ENCODE measurements at regions not wholly inside any gene's neighbourhood (a gene's known extent, or its start where the extent isn't known, plus 50 kb on each side); places are given as distances from the start of the nearest gene placed in this dataset.

DNA sequence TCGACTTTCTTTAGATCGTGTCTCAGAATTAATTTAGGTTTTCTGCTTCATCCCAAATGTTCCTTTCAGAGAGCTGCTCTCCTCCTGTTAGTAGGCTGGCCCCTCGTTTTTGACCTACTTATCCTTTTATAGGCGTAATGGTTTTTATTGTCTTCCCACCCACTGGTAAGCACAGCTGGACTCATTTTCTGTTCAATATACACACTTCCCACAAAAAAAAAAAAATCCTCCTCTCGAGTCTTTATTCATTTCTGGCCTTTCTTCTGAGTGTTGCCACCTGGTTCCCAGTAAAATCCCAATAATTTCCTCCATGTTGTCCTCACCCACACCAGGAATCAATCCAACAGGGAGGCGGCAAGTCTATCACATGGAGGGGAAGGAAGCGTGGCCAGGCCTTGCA, 970.2 kb upstream of the CELF2 start:
- H3K79me2 ChIP-seq (ENCODE audit: control insufficient read depth, insufficient read depth, low read length) = no peaks in the 10 kb centered on the region
- no peak overlapping the region for H2AFZ ChIP-seq (ENCODE audit: low read depth, low read length)
- H3K9me1 ChIP-seq (replicated peaks; ENCODE audit: control insufficient read depth, extremely low read depth, insufficient read depth, low read length) = no peaks in the 10 kb centered on the region
- H3K9ac ChIP-seq (replicated peaks; ENCODE audit: extremely low read depth, insufficient read depth, low read length) = no peak overlapping the region
- no peak overlapping the region for H3K4me3 ChIP-seq (replicated peaks in 1 of 3; ENCODE audit: insufficient read depth in 1 of 3, low read depth in 1 of 3, low read length in 3 of 3)
- intact Hi-C loops (cut with micrococcal nuclease) = no loop called here
- no peaks in the 10 kb centered on the region for H3K27me3 ChIP-seq (ENCODE audit: control insufficient read depth in 2 of 2, insufficient read depth in 2 of 2, low read length in 2 of 2)
- BruUV-seq (replicated peaks) = no TSS peak
- H3K4me1 ChIP-seq (ENCODE audit: control insufficient read depth, extremely low read depth, insufficient read depth, low read length) = peaks cover 2% of the 10 kb centered on the region
- no peaks in the 10 kb centered on the region for H4K20me1 ChIP-seq (replicated peaks; ENCODE audit: control insufficient read depth, extremely low read depth, insufficient read depth, low read length)
- H3K4me2 ChIP-seq (ENCODE audit: insufficient read depth, low read length) = no peak overlapping the region
- DNase-seq (ENCODE audit: low read depth, low spot score) = no peak
- ChIA-PET CTCF (no interaction called here), POLR2A (no interaction called here)
- H3K27ac ChIP-seq (ENCODE audit: insufficient read depth, low read depth, low read length) = no peak overlapping the region
- no peaks in the 10 kb centered on the region for H3K9me3 ChIP-seq (replicated peaks; ENCODE audit: control insufficient read depth, insufficient read depth, low read length)
- TF ChIP-seq EZH2 (IDR thresholded peaks at IDR 0.05; ENCODE audit: borderline replicate concordance, low read depth, low read length, severe bottlenecking) (no peak), GATA2 (IDR thresholded peaks at IDR 0.05; ENCODE audit: insufficient read depth, insufficient read length, low read depth, low read length) (no peak), MYC (IDR thresholded peaks at IDR 0.05; ENCODE audit: low read depth, low read length) (no peak)
- TF ChIP-seq, protein P1, sequence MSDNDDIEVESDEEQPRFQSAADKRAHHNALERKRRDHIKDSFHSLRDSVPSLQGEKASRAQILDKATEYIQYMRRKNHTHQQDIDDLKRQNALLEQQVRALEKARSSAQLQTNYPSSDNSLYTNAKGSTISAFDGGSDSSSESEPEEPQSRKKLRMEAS (IDR thresholded peaks at IDR 0.05; ENCODE audit: insufficient read depth, insufficient read length) = no peak
- dilution Hi-C loops (cut with MboI; ENCODE audit: extremely low pct_ligation_motif_present, low sequenced_read_pairs) = no loop called here
- H3K36me3 ChIP-seq (ENCODE audit: control insufficient read depth in 2 of 2, extremely low read depth in 1 of 2, insufficient read depth in 2 of 2, low read length in 2 of 2) = no peaks in the 10 kb centered on the region
- FAIRE-seq = no peak

DNA sequence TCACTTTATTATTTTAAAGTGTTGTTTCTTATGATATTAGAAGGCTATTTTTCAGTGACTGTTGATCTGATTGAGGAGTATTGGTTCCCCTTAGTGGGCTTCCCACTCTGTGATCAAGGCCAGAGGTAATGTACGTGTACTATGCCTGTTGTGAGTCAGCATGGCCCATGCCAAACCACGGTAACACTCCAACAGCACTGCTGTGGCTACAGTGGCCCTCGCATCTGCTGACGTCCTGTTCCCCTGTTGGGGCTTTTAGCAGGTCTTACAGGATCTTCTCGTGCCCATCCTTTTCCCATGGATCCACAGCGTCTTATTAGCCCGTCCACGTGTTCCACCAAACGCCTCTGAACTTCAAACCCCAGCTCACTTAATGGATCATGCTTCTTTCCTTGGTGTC, 964.6 kb upstream of the CELF2 start:
- no TSS peak for BruUV-seq (replicated peaks)
- no peak overlapping the region for H3K4me2 ChIP-seq (ENCODE audit: insufficient read depth, low read length)

More for the DNA sequence above, 964.6 kb upstream of the CELF2 start:
- intact Hi-C loops (cut with micrococcal nuclease) (no loop called here), dilution Hi-C loops (cut with MboI; ENCODE audit: extremely low pct_ligation_motif_present, low sequenced_read_pairs) (no loop called here)
- H4K20me1 ChIP-seq (replicated peaks; ENCODE audit: control insufficient read depth, extremely low read depth, insufficient read depth, low read length) = no peaks in the 10 kb centered on the region
- FAIRE-seq (no peak), DNase-seq (ENCODE audit: low read depth, low spot score) (no peak)
- H3K27me3 ChIP-seq (ENCODE audit: control insufficient read depth in 2 of 2, insufficient read depth in 2 of 2, low read length in 2 of 2) = no peaks in the 10 kb centered on the region
- H3K36me3 ChIP-seq (ENCODE audit: control insufficient read depth in 2 of 2, extremely low read depth in 1 of 2, insufficient read depth in 2 of 2, low read length in 2 of 2) = no peaks in the 10 kb centered on the region
- H3K9me1 ChIP-seq (replicated peaks; ENCODE audit: control insufficient read depth, extremely low read depth, insufficient read depth, low read length) = no peaks in the 10 kb centered on the region
- no peak overlapping the region for H3K4me3 ChIP-seq (replicated peaks in 1 of 3; ENCODE audit: insufficient read depth in 1 of 3, low read depth in 1 of 3, low read length in 3 of 3)
- TF ChIP-seq EZH2 (IDR thresholded peaks at IDR 0.05; ENCODE audit: borderline replicate concordance, low read depth, low read length, severe bottlenecking) = no peak
- TF ChIP-seq, protein P1 (IDR thresholded peaks at IDR 0.05; ENCODE audit: insufficient read depth, insufficient read length) = no peak
- no peak for TF ChIP-seq POLR2AphosphoS5 (IDR thresholded peaks at IDR 0.05; ENCODE audit: insufficient read depth, low read depth, low read length)
- no peak for TF ChIP-seq MYC (IDR thresholded peaks at IDR 0.05; ENCODE audit: low read depth, low read length)
- no peak for TF ChIP-seq POLR2A (IDR thresholded peaks at IDR 0.05; ENCODE audit: low read depth, low read length)
- TF ChIP-seq GATA2 (IDR thresholded peaks at IDR 0.05; ENCODE audit: insufficient read depth, insufficient read length, low read depth, low read length) = no peak
- no peak for TF ChIP-seq JUN (IDR thresholded peaks at IDR 0.05; ENCODE audit: borderline replicate concordance, insufficient read depth, insufficient read length, low read depth)
- no peak for TF ChIP-seq FOS (IDR thresholded peaks at IDR 0.05; ENCODE audit: borderline replicate concordance, insufficient read depth, low read length)
- TF ChIP-seq, protein P2, sequence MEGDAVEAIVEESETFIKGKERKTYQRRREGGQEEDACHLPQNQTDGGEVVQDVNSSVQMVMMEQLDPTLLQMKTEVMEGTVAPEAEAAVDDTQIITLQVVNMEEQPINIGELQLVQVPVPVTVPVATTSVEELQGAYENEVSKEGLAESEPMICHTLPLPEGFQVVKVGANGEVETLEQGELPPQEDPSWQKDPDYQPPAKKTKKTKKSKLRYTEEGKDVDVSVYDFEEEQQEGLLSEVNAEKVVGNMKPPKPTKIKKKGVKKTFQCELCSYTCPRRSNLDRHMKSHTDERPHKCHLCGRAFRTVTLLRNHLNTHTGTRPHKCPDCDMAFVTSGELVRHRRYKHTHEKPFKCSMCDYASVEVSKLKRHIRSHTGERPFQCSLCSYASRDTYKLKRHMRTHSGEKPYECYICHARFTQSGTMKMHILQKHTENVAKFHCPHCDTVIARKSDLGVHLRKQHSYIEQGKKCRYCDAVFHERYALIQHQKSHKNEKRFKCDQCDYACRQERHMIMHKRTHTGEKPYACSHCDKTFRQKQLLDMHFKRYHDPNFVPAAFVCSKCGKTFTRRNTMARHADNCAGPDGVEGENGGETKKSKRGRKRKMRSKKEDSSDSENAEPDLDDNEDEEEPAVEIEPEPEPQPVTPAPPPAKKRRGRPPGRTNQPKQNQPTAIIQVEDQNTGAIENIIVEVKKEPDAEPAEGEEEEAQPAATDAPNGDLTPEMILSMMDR (IDR thresholded peaks at IDR 0.05; ENCODE audit: extremely low read depth in 1 of 2, insufficient read depth in 1 of 2, low read depth in 1 of 2, low read length in 2 of 2) = no peak
- ChIA-PET CTCF (no interaction called here), POLR2A (no interaction called here)
- H2AFZ ChIP-seq (ENCODE audit: low read depth, low read length) = no peak overlapping the region
- H3K4me1 ChIP-seq (ENCODE audit: control insufficient read depth, extremely low read depth, insufficient read depth, low read length) = no peaks in the 10 kb centered on the region
- H3K79me2 ChIP-seq (ENCODE audit: control insufficient read depth, insufficient read depth, low read length) = no peaks in the 10 kb centered on the region
- no peak overlapping the region for H3K9ac ChIP-seq (replicated peaks; ENCODE audit: extremely low read depth, insufficient read depth, low read length)
- H3K27ac ChIP-seq (ENCODE audit: insufficient read depth, low read depth, low read length) = no peak overlapping the region
- H3K9me3 ChIP-seq (replicated peaks; ENCODE audit: control insufficient read depth, insufficient read depth, low read length) = no peaks in the 10 kb centered on the region

Data from endothelial cell of umbilical vein (primary cell).